AG04450 (cell line): ENCODE measurements at regions not wholly inside any gene's neighbourhood (a gene's known extent, or its start where the extent isn't known, plus 50 kb on each side); places are given as distances from the start of the nearest gene placed in this dataset.

ENCODE experiments used
- CTCF ChIA-PET: fragments of 300-600, 350-600 bp; formaldehyde crosslinking; extraction: SDS; loops from one replicate; lab custom pipeline; 2022; ENCODE audit warnings: antibody characterized with exemption, inconsistent platforms; lab: Charles Lee
- POLR2A ChIA-PET: fragments of 350-600 bp; formaldehyde crosslinking; extraction: SDS; loops from one replicate; lab custom pipeline; 2021; ENCODE audit warnings: antibody characterized with exemption, inconsistent platforms; lab: Yijun Ruan, JAX
- DNase-seq: peaks from one replicate; pipeline ENCODE4 v3.0.0-alpha.2; 2011; ENCODE audit warnings: low read depth, low spot score
- H3K27ac ChIP-seq: one replicate; pipeline ENCODE4 v1.5.1; 2012; ENCODE audit warnings: low read depth, low read length, control low read depth
- H3K27me3 ChIP-seq: one replicate; pipeline ENCODE4 v1.6.0; 2012; ENCODE audit warnings: low read length; ENCODE audit not compliant: control insufficient read depth, insufficient read depth
- H3K4me3 ChIP-seq: 2 replicates; pipeline ENCODE4 v1.5.1; 2011; ENCODE audit warnings: mild to moderate bottlenecking, low read depth, low read length, control low read depth
- H3K9me3 ChIP-seq: 2 replicates; pipeline ENCODE4 v1.5.1; 2012; ENCODE audit warnings: low read length; ENCODE audit not compliant: control insufficient read depth, insufficient read depth
- CTCF ChIP-seq: IDR thresholded peaks from 2 replicates; pipeline ENCODE4 v1.5.1; 2011; ENCODE audit warnings: low read depth, low read length, control low read depth, inconsistent platforms

GRCh38 chr7:93048136-93048930 lies 69.4 kb downstream of the SAMD9 start:
- no peaks in the 10 kb centered on the region for H3K9me3 ChIP-seq
- ChIA-PET POLR2A (no interaction called here), CTCF (interaction anchor here (0.7 to 1.3 kb wide), 5 partner anchors 216 to 520 kb away, joined by 3 to 4 read pairs (median 3); partner anchors contain the start of genes PEX1 and RBM48)
- no peak for TF ChIP-seq CTCF
- H3K27me3 ChIP-seq, result no peaks in the 10 kb centered on the region
- H3K4me3 ChIP-seq, result no peak overlapping the region
- no peak overlapping the region for H3K27ac ChIP-seq
- DNase-seq, result no peak

GRCh38 chr7:93047514-93048099 lies 70.2 kb downstream of the SAMD9 start:
- ChIA-PET POLR2A (no interaction called here), CTCF (interaction anchor here (0.7 to 1.2 kb wide), 4 partner anchors 215 to 519 kb away, joined by 3 to 4 read pairs (median 3); partner anchors contain the start of genes PEX1 and RBM48)
- TF ChIP-seq CTCF, result no peak
- DNase-seq, result no peak
- H3K9me3 ChIP-seq, result no peaks in the 10 kb centered on the region
- H3K27me3 ChIP-seq, result no peaks in the 10 kb centered on the region
- H3K27ac ChIP-seq, result peak overlapping the region; percentile 33
- no peak overlapping the region for H3K4me3 ChIP-seq

DNA sequence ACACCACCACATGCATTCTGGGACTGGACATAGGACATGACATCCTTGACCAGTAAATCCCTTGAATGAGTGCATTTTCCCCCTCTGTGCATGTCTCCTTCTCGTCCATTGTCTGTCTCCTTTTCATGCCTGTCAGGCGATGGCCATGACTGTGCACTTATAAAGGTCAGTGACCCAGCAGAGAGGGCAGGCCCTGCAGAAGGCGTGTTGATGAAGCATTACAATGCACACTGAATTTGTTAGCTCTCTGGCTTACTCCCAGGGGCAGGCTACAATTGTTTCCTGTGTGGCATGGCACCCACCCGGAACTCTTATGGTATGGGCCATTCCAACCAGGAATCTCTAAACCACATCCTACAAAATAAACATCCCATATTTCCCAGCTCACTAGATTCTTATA lies 71.1 kb downstream of the SAMD9 start:
- Histone ChIP-seq H3K27me3 (no peaks in the 10 kb centered on the region), H3K27ac (no peak overlapping the region), H3K4me3 (no peak overlapping the region), H3K9me3 (no peaks in the 10 kb centered on the region)
- no peak for DNase-seq
- ChIA-PET POLR2A (no interaction called here), CTCF (interaction anchor here (0.5 kb wide), 1 partner anchor 15 kb away, joined by 8 read pairs; no protein-coding TSS in a partner anchor)
- TF ChIP-seq CTCF, result no peak

GRCh38 chr7:93044147-93044810 lies 73.5 kb downstream of the SAMD9 start:
- Histone ChIP-seq H3K27me3 (no peaks in the 10 kb centered on the region), H3K9me3 (no peaks in the 10 kb centered on the region), H3K27ac (peak overlapping the region; percentile 87), H3K4me3 (no peak overlapping the region)
- no peak for TF ChIP-seq CTCF
- ChIA-PET CTCF (interaction anchor here (0.7 to 1.8 kb wide), 2 partner anchors 395 to 423 kb away, joined by 3 to 5 read pairs; no protein-coding TSS in a partner anchor), POLR2A (interaction anchor here (0.5 to 1.8 kb wide), 8 partner anchors 22 to 349 kb away, joined by 3 to 9 read pairs (median 4); no protein-coding TSS in a partner anchor)
- DNase-seq, result no peak
